Small intestine (tissue), 7 donors: ENCODE measurements at regions not wholly inside any gene's neighbourhood (a gene's known extent, or its start where the extent isn't known, plus 50 kb on each side); places are given as distances from the start of the nearest gene placed in this dataset.
"Not testable (repeated sequence)": the region's sequence is repeated elsewhere in the genome, so short reads cannot be mapped to it uniquely, and the experiment has no call there.

Experiments used
- DNase-seq, 2 donors: peaks; one replicate each; pipeline versions ENCODE4 v3.0.0 to v3.0.0-alpha.2; 2013
- FAIRE-seq: peaks from 2 replicates; lab custom pipeline; 2012; peaks lifted over from hg19 to GRCh38; lab: Jason Lieb, UNC
- H3K27ac ChIP-seq, 3 donors: one replicate each; pipeline ENCODE4 v1.5.1; 2013; ENCODE audit warnings: low read length in 2 of 3, mild to moderate bottlenecking in 2 of 3, control low read depth in 1 of 3, inconsistent platforms in 1 of 3, low read depth in 1 of 3, moderate library complexity in 1 of 3
- H3K27me3 ChIP-seq, 3 donors: one replicate each; pipeline ENCODE4 v1.6.1; 2013; ENCODE audit warnings: low read length in 3 of 3, inconsistent platforms in 1 of 3; ENCODE audit not compliant: control insufficient read depth in 3 of 3, insufficient read depth in 3 of 3
- H3K36me3 ChIP-seq, 3 donors: one replicate each; pipeline ENCODE4 v1.6.1; 2013; ENCODE audit warnings: low read length in 3 of 3, inconsistent platforms in 1 of 3, low read depth in 1 of 3, mild to moderate bottlenecking in 1 of 3, moderate library complexity in 1 of 3; ENCODE audit not compliant: control insufficient read depth in 3 of 3, insufficient read depth in 2 of 3
- H3K4me1 ChIP-seq, 3 donors: one replicate each; pipeline ENCODE4 v1.6.1; 2013; ENCODE audit warnings: low read length in 2 of 3, inconsistent platforms in 1 of 3, low read depth in 1 of 3, mild to moderate bottlenecking in 1 of 3, moderate library complexity in 1 of 3; ENCODE audit not compliant: control insufficient read depth in 3 of 3, insufficient read depth in 2 of 3
- H3K4me3 ChIP-seq, 3 donors: one replicate each; pipeline ENCODE4 v1.5.1; 2013; ENCODE audit warnings: low read length in 3 of 3, control low read depth in 1 of 3, inconsistent platforms in 1 of 3, low read depth in 1 of 3, mild to moderate bottlenecking in 1 of 3, moderate library complexity in 1 of 3
- H3K9me3 ChIP-seq, 2 donors: one replicate each; pipeline ENCODE4 v1.6.1; 2013; ENCODE audit warnings: low read depth in 1 of 2, low read length in 1 of 2; ENCODE audit not compliant: control insufficient read depth in 2 of 2, insufficient read depth in 1 of 2
- WGBS, 3 donors: extraction: QIAGEN DNeasy Blood & Tissue Kit; methylation state at CpG; one replicate each; pipeline ENCODE4 v1.1.7; 2013; 5-methylcytosine and 5-hydroxymethylcytosine counted together
- donor health status: healthy with polysubstance abuse.
- donor health status: control.
- donor health status: control.
- donor health status: Bipolar disorder and iron deficiency.
- donor health status: healthy.

GRCh38 chr15:35246451-35246850 is 161.4 kb upstream of the NANOGP8 start:
- Histone ChIP-seq H3K36me3 (no peaks in the 10 kb centered on the region), H3K4me1 (no peaks in the 10 kb centered on the region), H3K27me3 (no peaks in the 10 kb centered on the region), H3K27ac (no peak overlapping the region), H3K9me3 (no peaks in the 10 kb centered on the region), H3K4me3 (no peak overlapping the region)
- FAIRE-seq (no peak), DNase-seq (no peak)
- 82 to 86% (median 84%) methylated on average over 4 of the region's 4 CpGs for WGBS, 3 donors

DNA sequence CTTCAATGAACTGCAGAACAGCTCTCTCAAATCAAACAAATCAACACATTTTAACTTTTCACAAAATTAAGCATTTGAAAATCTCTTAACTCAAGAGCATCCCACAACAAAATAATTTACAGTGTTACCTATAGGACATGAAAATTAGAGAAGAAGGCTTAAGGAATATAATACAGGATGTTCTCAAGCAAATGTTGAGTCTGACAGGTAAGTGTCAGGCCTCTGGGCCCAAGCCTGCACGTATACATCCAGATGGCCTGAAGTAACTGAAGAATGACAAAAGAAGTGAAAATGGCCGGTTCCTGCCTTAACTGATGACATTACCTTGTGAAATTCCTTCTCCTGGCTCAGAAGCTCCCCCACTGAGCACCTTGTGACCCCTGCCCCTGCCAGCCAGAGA is 160.6 kb upstream of the NANOGP8 start:
- DNase-seq, H3K4me1 ChIP-seq, H3K4me3 ChIP-seq, H3K27me3 ChIP-seq, FAIRE-seq, H3K9me3 ChIP-seq, H3K36me3 ChIP-seq, H3K27ac ChIP-seq: not testable (repeated sequence)
- 79 to 100% (median 81%) methylated on average over 1 to 2 of the region's 2 CpGs for WGBS, 3 donors

- Histone ChIP-seq H3K27ac (no peak overlapping the region), H3K4me1 (no peaks in the 10 kb centered on the region), H3K27me3 (no peaks in the 10 kb centered on the region), H3K4me3 (no peak overlapping the region), H3K9me3 (no peaks in the 10 kb centered on the region), H3K36me3 (no peaks in the 10 kb centered on the region)
- WGBS, 3 donors: 77 to 93% (median 90%) methylated on average over 3 of the region's 3 CpGs
- DNase-seq (no peak), FAIRE-seq (no peak)
Observed at GRCh38 chr15:35244227-35244626, 159.1 kb upstream of the NANOGP8 start.

DNA sequence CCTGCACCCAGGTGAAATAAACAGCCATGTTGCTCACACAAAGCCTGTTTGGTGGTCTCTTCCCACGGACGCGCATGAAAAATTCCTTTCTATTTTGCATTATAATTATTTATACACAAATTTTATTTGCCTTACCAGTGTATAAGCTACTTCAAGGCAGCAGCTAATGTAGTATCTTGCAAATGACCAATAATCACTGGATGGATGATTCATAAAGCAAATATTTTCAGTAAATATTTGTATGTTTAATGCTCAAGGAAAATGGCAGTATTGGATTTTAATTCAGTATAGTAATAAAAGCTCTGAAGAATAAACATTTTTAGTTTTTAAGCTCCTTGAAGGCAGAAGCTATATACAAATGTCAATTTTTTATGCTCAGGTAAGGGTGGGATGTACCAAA is 158.7 kb upstream of the NANOGP8 start:
- no peaks in the 10 kb centered on the region for H3K27me3 ChIP-seq
- FAIRE-seq (no peak), DNase-seq (no peak)
- no peaks in the 10 kb centered on the region for H3K4me1 ChIP-seq
- H3K4me3 ChIP-seq: no peak overlapping the region
- H3K36me3 ChIP-seq: no peaks in the 10 kb centered on the region
- H3K9me3 ChIP-seq: no peaks in the 10 kb centered on the region
- 93 to 98% (median 96%) methylated on average over 3 of the region's 3 CpGs for WGBS, 3 donors
- H3K27ac ChIP-seq: no peak overlapping the region

- not testable (repeated sequence) for FAIRE-seq, DNase-seq
Observed at GRCh38 chr15:35239693-35240092, 154.6 kb upstream of the NANOGP8 start.

GRCh38 chr15:35238448-35238847 is 153.4 kb upstream of the NANOGP8 start:
- not testable (repeated sequence) for H3K9me3 ChIP-seq, H3K4me1 ChIP-seq, H3K4me3 ChIP-seq, DNase-seq, FAIRE-seq, H3K27ac ChIP-seq, H3K36me3 ChIP-seq, H3K27me3 ChIP-seq
- WGBS, 3 donors: 93 to 99% (median 95%) methylated on average over 3 of the region's 3 CpGs

More at GRCh38 chr15:35239693-35240092, 154.6 kb upstream of the NANOGP8 start:
- not testable (repeated sequence) for H3K9me3 ChIP-seq, H3K4me3 ChIP-seq, H3K27ac ChIP-seq, H3K36me3 ChIP-seq, H3K4me1 ChIP-seq, H3K27me3 ChIP-seq
- WGBS, 3 donors: 53 to 88% (median 62%) methylated on average over 3 to 6 of the region's 6 CpGs

DNA sequence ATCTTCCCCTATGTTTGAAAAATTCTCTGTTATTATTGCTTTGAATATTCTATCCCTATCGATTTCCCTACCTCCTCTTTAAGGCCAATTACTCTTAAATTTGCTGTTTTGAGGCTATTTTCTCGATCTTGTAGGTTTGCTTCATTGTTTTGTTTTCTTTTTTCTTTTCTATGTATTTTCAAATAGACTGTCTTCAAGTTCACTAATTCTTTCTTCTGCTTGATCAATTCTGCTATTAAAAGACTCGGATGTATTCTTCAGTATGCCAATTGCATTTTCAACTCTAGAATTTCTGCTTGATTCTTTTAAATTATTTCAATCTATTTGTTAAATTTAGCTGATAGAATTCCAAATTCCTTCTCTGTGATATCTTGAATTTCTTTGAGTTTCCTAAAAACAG is 144.0 kb upstream of the NANOGP8 start:
- H3K4me1 ChIP-seq: no peaks in the 10 kb centered on the region
- no peaks in the 10 kb centered on the region for H3K27me3 ChIP-seq
- H3K4me3 ChIP-seq: no peak overlapping the region
- peaks cover 2 to 20% of the 10 kb centered on the region in 2 donors for H3K9me3 ChIP-seq
- no peak for DNase-seq
- no peaks in the 10 kb centered on the region for H3K36me3 ChIP-seq
- no peak for FAIRE-seq
- WGBS, 3 donors: 73 to 88% (median 83%) methylated on average over 3 of the region's 3 CpGs
- no peak overlapping the region for H3K27ac ChIP-seq

- Histone ChIP-seq H3K27me3 (no peaks in the 10 kb centered on the region), H3K4me3 (no peak overlapping the region), H3K9me3 (no peaks in the 10 kb centered on the region), H3K27ac (no peak overlapping the region), H3K36me3 (no peaks in the 10 kb centered on the region), H3K4me1 (no peaks in the 10 kb centered on the region)
- FAIRE-seq: peak; percentile 51
- 83 to 91% (median 90%) methylated on average over 1 of the region's 1 CpG for WGBS, 3 donors
- DNase-seq: peak in 1 of 2 donors; percentile 33
Observed at GRCh38 chr15:35218215-35218614, 133.1 kb upstream of the NANOGP8 start.

- Histone ChIP-seq H3K27ac (no peak overlapping the region), H3K27me3 (no peaks in the 10 kb centered on the region), H3K9me3 (no peaks in the 10 kb centered on the region), H3K4me3 (no peak overlapping the region), H3K36me3 (no peaks in the 10 kb centered on the region), H3K4me1 (no peaks in the 10 kb centered on the region)
- DNase-seq: no peak
- no peak for FAIRE-seq
Observed at GRCh38 chr15:35215093-35215492, 130.0 kb upstream of the NANOGP8 start.
